ENCODE measurements at regions not wholly inside any gene's neighbourhood (a gene's known extent, or its start where the extent isn't known, plus 50 kb on each side); places are given as distances from the start of the nearest gene placed in this dataset.

DNA sequence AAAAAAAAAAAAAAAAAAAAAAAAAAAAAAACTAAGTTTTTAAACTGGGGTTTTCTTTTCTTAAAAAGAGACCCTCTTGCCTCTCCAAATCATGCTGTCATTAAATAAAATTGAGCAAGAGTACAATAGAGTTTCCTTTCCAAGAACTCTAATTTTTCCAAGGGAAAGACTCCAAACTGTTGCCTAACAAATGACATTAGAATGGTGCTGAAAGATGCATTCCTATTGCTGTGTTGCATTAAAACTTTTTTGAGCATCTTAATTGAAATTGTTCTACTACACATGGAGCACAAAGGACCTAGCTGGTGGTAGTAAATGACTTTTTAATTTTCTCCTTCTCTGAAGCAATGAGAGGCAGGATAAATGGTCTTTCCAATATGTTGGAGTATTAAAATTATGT lies 469.1 kb upstream of the ARHGEF26 start:
- ATAC-seq (ENCODE audit: insufficient read depth, low FRiP score): no peak
- Histone ChIP-seq H3K27me3 (ENCODE audit: control insufficient read depth in 3 of 3, insufficient read depth in 3 of 3, low read length in 2 of 3) (no peaks in the 10 kb centered on the region), H3K9ac (ENCODE audit: insufficient read depth in 1 of 2, low read length in 2 of 2) (no peak overlapping the region), H3K9me3 (ENCODE audit: control insufficient read depth in 4 of 4, insufficient read depth in 3 of 4, low read length in 3 of 4) (peaks cover 0 to 2% (median 0%) of the 10 kb centered on the region in 4 donors), H3K36me3 (ENCODE audit: control insufficient read depth in 4 of 4, insufficient read depth in 4 of 4, low read length in 4 of 4) (no peaks in the 10 kb centered on the region), H3K4me3 (no peak overlapping the region), H3K27ac (ENCODE audit: low read depth in 1 of 2, low read length in 1 of 2) (no peak overlapping the region), H3K4me1 (ENCODE audit: control insufficient read depth in 5 of 5, insufficient read depth in 5 of 5, low read length in 5 of 5) (peaks cover 0 to 30% (median 11%) of the 10 kb centered on the region in 5 donors)
- peak in 2 of 3 donors; percentile 97 to 98 for DNase-seq
- TF ChIP-seq, protein P1, sequence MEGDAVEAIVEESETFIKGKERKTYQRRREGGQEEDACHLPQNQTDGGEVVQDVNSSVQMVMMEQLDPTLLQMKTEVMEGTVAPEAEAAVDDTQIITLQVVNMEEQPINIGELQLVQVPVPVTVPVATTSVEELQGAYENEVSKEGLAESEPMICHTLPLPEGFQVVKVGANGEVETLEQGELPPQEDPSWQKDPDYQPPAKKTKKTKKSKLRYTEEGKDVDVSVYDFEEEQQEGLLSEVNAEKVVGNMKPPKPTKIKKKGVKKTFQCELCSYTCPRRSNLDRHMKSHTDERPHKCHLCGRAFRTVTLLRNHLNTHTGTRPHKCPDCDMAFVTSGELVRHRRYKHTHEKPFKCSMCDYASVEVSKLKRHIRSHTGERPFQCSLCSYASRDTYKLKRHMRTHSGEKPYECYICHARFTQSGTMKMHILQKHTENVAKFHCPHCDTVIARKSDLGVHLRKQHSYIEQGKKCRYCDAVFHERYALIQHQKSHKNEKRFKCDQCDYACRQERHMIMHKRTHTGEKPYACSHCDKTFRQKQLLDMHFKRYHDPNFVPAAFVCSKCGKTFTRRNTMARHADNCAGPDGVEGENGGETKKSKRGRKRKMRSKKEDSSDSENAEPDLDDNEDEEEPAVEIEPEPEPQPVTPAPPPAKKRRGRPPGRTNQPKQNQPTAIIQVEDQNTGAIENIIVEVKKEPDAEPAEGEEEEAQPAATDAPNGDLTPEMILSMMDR (IDR thresholded peaks at IDR 0.05; ENCODE audit: control extremely low read depth, extremely low read depth): no peak

DNA sequence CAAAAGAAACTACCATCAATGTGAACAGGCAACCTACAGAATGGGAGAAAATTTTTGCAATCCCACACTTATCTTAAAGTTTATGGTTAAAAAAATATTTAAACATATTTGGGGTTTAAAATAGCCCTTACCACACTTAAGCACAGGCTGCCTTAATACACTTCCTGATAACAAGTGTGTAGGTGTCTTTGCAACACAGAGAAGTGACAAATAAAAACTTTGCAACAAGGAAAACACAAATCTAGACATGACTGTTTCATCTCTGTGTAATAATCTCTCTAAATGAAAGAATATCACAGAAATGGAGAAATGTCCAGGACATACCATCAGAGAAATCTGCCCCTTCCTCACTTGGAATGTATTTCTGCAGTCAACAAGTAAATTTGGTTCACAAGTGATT lies 464.1 kb upstream of the ARHGEF26 start:
- no peaks in the 10 kb centered on the region for H3K36me3 ChIP-seq (ENCODE audit: control insufficient read depth in 4 of 4, insufficient read depth in 4 of 4, low read length in 4 of 4)
- no peaks in the 10 kb centered on the region for H3K27me3 ChIP-seq (ENCODE audit: control insufficient read depth in 3 of 3, insufficient read depth in 3 of 3, low read length in 2 of 3)
- TF ChIP-seq, protein P1 (IDR thresholded peaks at IDR 0.05; ENCODE audit: control extremely low read depth, extremely low read depth): no peak
- no peak overlapping the region for H3K4me3 ChIP-seq
- H3K27ac ChIP-seq (ENCODE audit: low read depth in 1 of 2, low read length in 1 of 2): no peak overlapping the region
- H3K4me1 ChIP-seq (ENCODE audit: control insufficient read depth in 5 of 5, insufficient read depth in 5 of 5, low read length in 5 of 5): peaks cover 0 to 14% (median 0%) of the 10 kb centered on the region in 5 donors
- no peak for ATAC-seq (ENCODE audit: insufficient read depth, low FRiP score)
- DNase-seq: no peak
- peaks cover 0 to 5% (median under 1%) of the 10 kb centered on the region in 4 donors for H3K9me3 ChIP-seq (ENCODE audit: control insufficient read depth in 4 of 4, insufficient read depth in 3 of 4, low read length in 3 of 4)
- H3K9ac ChIP-seq (ENCODE audit: insufficient read depth in 1 of 2, low read length in 2 of 2): no peak overlapping the region

DNA sequence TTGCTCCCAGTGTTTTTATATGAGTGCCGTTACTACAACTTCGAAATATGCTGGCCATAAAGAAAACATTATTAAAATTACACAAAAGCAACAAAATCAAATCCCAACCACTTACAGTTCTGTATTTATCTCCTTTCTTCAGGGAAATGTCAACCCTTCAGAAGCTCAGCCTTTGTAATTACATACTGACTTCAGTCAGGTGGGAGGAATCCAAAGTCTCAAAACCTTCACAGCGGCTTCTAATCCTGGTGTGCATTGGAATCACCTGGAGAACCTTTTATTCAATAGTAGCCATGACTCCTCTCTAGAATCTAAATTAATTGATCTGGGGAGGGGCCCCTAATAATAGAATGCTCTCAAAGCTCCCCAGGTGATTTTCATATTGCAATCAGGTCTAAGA lies 463.7 kb upstream of the ARHGEF26 start:
- Histone ChIP-seq H3K27me3 (ENCODE audit: control insufficient read depth in 3 of 3, insufficient read depth in 3 of 3, low read length in 2 of 3) (no peaks in the 10 kb centered on the region), H3K4me1 (ENCODE audit: control insufficient read depth in 5 of 5, insufficient read depth in 5 of 5, low read length in 5 of 5) (peaks cover 0 to 12% (median 0%) of the 10 kb centered on the region in 5 donors), H3K9ac (ENCODE audit: insufficient read depth in 1 of 2, low read length in 2 of 2) (no peak overlapping the region), H3K36me3 (ENCODE audit: control insufficient read depth in 4 of 4, insufficient read depth in 4 of 4, low read length in 4 of 4) (no peaks in the 10 kb centered on the region), H3K9me3 (ENCODE audit: control insufficient read depth in 4 of 4, insufficient read depth in 3 of 4, low read length in 3 of 4) (peaks cover 0 to 5% (median under 1%) of the 10 kb centered on the region in 4 donors), H3K27ac (ENCODE audit: low read depth in 1 of 2, low read length in 1 of 2) (no peak overlapping the region), H3K4me3 (no peak overlapping the region)
- 80 to 93% methylated on average over 3 of the region's 3 CpGs for WGBS, 2 donors
- ATAC-seq (ENCODE audit: insufficient read depth, low FRiP score) (no peak), DNase-seq (no peak)
- TF ChIP-seq, protein P1 (IDR thresholded peaks at IDR 0.05; ENCODE audit: control extremely low read depth, extremely low read depth): no peak

DNA sequence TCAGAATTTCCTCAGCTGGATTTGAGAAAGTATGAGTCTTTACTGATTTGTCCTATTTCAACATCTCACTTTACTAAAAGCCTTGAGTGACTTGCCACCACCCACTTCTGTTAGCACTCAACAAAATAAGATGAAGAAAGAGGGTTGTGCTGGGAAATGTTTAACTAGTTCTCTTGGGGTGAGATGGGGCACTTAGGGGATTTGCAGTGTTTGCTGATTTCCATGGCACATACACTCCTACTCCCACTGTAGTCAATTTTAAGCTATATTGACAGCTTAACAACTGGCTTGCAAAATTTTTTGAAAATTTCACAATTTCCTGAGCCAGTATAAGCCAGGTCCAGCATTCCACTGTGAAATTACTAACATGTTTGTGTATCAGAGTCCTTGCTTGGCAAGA lies 463.1 kb upstream of the ARHGEF26 start:
- Histone ChIP-seq H3K4me3 (no peak overlapping the region), H3K9me3 (ENCODE audit: control insufficient read depth in 4 of 4, insufficient read depth in 3 of 4, low read length in 3 of 4) (peaks cover 0 to 5% (median under 1%) of the 10 kb centered on the region in 4 donors), H3K9ac (ENCODE audit: insufficient read depth in 1 of 2, low read length in 2 of 2) (no peak overlapping the region), H3K27me3 (ENCODE audit: control insufficient read depth in 3 of 3, insufficient read depth in 3 of 3, low read length in 2 of 3) (no peaks in the 10 kb centered on the region), H3K4me1 (ENCODE audit: control insufficient read depth in 5 of 5, insufficient read depth in 5 of 5, low read length in 5 of 5) (peaks cover 0 to 7% (median 0%) of the 10 kb centered on the region in 5 donors), H3K27ac (ENCODE audit: low read depth in 1 of 2, low read length in 1 of 2) (no peak overlapping the region), H3K36me3 (ENCODE audit: control insufficient read depth in 4 of 4, insufficient read depth in 4 of 4, low read length in 4 of 4) (no peaks in the 10 kb centered on the region)
- peak; percentile 92 for ATAC-seq (ENCODE audit: insufficient read depth, low FRiP score)
- peak in 1 of 3 donors; percentile 66 for DNase-seq
- TF ChIP-seq, protein P1 (IDR thresholded peaks at IDR 0.05; ENCODE audit: control extremely low read depth, extremely low read depth): no peak

Measured in lung (tissue), 11 donors.